GM20000 (cell line): ENCODE measurements at regions not wholly inside any gene's neighbourhood (a gene's known extent, or its start where the extent isn't known, plus 50 kb on each side); places are given as distances from the start of the nearest gene placed in this dataset.

Source experiments
- DNase-seq: peaks from one replicate; pipeline ENCODE4 v3.0.0; 2012; ENCODE audit warnings: low spot score
- TF ChIP-seq, protein P1 (sequence below): IDR thresholded peaks from 2 replicates; pipeline ENCODE4 v1.5.1; 2012; ENCODE audit warnings: mild to moderate bottlenecking, control low read depth; ENCODE audit errors: extremely low read depth, missing control alignments

GRCh38 chr13:44697058-44697457, 120.9 kb upstream of the TSC22D1 start:
- TF ChIP-seq, protein P1, sequence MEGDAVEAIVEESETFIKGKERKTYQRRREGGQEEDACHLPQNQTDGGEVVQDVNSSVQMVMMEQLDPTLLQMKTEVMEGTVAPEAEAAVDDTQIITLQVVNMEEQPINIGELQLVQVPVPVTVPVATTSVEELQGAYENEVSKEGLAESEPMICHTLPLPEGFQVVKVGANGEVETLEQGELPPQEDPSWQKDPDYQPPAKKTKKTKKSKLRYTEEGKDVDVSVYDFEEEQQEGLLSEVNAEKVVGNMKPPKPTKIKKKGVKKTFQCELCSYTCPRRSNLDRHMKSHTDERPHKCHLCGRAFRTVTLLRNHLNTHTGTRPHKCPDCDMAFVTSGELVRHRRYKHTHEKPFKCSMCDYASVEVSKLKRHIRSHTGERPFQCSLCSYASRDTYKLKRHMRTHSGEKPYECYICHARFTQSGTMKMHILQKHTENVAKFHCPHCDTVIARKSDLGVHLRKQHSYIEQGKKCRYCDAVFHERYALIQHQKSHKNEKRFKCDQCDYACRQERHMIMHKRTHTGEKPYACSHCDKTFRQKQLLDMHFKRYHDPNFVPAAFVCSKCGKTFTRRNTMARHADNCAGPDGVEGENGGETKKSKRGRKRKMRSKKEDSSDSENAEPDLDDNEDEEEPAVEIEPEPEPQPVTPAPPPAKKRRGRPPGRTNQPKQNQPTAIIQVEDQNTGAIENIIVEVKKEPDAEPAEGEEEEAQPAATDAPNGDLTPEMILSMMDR: no peak

GRCh38 chr13:44695520-44695919, 119.4 kb upstream of the TSC22D1 start:
- TF ChIP-seq, protein P1: no peak
- no peak for DNase-seq

More at GRCh38 chr13:44697058-44697457, 120.9 kb upstream of the TSC22D1 start:
- no peak for DNase-seq

DNA sequence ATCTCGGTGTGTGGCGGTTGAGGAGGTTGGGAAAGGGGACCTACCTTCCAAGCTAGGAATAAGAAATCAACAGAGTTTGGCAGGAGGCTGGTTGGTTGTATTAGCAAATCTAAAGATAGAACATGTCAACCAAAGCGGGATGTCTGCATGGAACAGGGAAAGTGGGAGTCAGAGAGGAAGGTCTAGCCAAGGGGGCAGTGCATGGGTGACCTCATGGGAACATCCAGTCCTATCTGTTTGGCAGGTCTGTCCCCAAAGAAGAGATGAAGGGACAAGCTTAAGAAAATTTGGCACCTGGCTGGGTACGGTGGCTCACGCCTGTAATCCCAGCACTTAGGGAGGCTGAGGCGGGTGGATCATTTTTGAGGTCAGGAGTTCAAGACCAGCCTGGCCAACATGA, 118.7 kb upstream of the TSC22D1 start:
- TF ChIP-seq, protein P1: no peak
- DNase-seq: no peak

GRCh38 chr13:44694291-44694690, 118.2 kb upstream of the TSC22D1 start:
- no peak for DNase-seq

DNA sequence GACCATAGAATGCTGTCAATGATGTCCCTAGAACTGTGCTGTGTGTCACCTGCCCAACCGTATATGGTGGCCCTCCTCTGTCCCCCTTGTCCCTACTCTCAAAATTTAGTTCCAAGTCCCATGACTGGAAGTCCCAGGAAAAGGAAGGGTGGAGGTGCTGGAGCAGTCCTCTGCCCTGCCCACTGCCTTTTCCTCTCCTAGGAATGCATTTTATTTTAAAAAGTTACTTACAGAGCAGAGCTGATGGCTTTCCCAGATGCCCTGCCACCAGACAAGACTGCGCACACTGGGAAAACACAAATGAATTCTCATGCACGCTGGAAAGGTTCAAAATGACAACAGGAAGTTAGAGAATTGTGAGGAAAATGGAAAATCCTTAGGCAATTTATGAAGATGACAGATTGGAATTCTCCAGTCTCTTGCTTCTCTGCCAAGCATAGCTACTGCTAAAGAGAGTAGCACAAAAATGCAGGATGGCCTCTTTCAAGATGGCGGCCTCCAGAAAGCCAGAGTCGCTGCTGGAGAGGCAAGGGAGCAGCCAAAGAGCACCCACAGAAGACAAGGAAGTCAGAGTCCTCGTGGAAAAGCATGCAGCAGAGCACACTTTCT, 117.1 kb upstream of the TSC22D1 start:
- TF ChIP-seq, protein P1: no peak
- DNase-seq: no peak

More at GRCh38 chr13:44694291-44694690, 118.2 kb upstream of the TSC22D1 start:
- TF ChIP-seq, protein P1: no peak

DNA sequence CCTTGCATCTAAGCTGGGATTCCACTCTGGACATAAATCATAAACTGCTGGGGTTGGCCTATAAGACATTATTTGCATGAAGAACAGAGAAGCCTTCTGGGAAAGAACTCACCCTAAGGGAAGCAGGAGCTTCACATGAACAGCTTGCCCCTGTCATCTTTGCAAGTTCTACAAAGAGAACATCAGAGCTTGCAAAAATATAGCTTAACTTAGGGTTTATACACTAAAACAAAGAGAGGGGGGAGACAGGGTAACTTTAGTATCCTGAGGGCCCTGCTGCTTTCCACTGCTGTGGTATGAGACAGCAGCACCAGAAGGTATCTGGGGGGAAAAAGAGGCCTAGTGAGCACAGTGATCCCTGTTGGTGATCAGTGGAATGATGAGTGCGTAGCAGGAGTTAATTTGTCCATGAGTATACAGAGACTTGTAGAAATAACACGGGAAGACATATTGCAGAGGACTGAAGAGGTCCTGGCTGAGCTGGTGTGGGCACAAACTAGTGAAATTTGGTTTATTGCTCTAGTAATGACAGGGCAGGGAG, 116.1 kb upstream of the TSC22D1 start:
- TF ChIP-seq, protein P1: no peak
- DNase-seq: no peak

DNA sequence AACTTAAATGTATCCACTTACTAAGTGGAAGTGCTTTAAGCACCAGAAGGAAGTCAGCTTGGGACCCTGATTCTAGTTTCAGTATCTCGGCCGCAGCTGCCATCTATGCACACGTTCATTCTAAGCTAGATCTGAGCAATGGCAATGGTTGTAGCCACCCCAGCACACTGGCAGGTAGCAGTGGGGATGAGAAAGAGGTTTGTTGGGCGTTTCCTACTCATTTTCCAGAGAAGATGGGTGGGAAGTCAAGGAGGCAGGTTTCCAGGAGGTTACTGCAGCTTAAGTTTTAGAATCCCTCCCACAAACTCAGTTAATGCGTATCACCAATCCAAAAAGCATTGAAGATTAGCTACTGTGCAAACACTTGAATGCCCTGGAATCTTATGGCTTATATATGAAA, 114.2 kb upstream of the TSC22D1 start:
- no peak for DNase-seq
- TF ChIP-seq, protein P1: no peak
